ENCODE measurements at regions not wholly inside any gene's neighbourhood (a gene's known extent, or its start where the extent isn't known, plus 50 kb on each side); places are given as distances from the start of the nearest gene placed in this dataset.

DNA sequence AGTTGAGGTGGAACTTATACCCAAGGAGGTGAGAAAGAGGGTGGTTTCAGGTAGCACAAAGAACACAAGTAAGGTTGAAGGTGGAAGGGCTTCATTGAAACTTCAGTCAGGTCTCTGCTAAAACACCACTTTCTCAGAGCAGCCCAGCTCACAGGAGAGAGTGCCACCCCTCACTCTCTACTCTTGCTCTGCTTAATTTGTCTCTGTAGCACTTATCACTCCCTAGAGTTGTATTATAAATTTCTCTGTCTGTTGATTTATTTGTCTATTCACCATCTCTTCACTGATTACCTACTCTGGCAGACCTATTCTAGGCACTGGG is 353.8 kb upstream of the CNR1 start:
- CTCF ChIA-PET (ENCODE audit: partially characterized antibody): no interaction called here
- no peaks in the 10 kb centered on the region for H3K36me3 Mint-ChIP-seq

DNA sequence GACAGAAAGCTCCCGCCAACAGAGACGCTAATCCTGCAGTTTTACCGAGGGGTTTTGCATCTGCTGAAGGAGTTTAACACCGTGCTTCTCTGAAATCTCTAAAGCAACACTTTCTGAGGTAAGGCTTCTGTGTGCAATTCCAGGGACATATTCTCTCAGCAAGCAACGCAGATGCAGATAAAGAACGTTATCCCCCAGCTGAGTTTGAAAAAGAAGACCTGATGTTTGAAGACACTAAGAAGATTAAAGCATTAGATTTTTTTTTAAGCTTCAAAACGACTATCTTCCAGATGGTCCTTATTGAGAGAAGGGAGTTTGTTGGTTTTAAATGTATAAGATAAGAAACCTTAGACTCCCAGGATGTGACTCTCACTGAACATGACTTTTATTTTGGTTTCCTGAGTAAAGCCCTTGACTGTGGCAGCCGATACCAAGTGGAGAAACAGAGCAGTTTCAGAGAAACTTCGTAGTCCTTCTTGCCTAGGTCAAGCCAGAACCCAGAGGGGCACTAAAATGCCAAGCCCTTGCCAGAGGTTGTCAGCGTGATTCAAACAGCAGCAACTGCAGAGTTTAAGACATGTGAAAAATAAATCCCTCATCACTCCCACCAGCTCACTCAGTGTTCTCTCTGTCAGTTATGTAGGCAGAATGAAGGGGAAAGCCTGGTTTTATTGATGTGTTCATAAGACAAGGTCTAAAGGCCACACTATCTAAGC is 353.3 kb upstream of the CNR1 start:
- Mint-ChIP-seq H3K27ac (no peak overlapping the region), H3K36me3 (no peaks in the 10 kb centered on the region), H3K27me3 (peaks cover 2 to 5% of the 10 kb centered on the region in 2 donors), H3K4me3 (no peak overlapping the region), H3K9me3 (peaks cover 0 to 4% (median 4%) of the 10 kb centered on the region in 8 donors), H3K4me1 (no peaks in the 10 kb centered on the region)
- Histone ChIP-seq H3K4me3 (ENCODE audit: low read length in 2 of 2) (no peak overlapping the region), H3K4me1 (ENCODE audit: insufficient read depth, low read length) (no peaks in the 10 kb centered on the region), H3K9me3 (ENCODE audit: control insufficient read depth in 1 of 2, low read length in 2 of 2) (no peaks in the 10 kb centered on the region), H3K27me3 (ENCODE audit: insufficient read depth, low read length) (no peaks in the 10 kb centered on the region), H3K36me3 (ENCODE audit: insufficient read depth, low read length) (no peaks in the 10 kb centered on the region), H3K27ac (ENCODE audit: low read depth, low read length) (no peak overlapping the region)
- intact Hi-C loops (cut with micrococcal nuclease): no loop called here
- ChIA-PET POLR2A (ENCODE audit: partially characterized antibody) (no interaction called here), CTCF (ENCODE audit: partially characterized antibody) (no interaction called here)
- DNase-seq: no peak

More for the DNA sequence above, 353.8 kb upstream of the CNR1 start:
- Histone ChIP-seq H3K27me3 (ENCODE audit: insufficient read depth, low read length) (no peaks in the 10 kb centered on the region), H3K4me3 (ENCODE audit: low read length in 2 of 2) (no peak overlapping the region), H3K27ac (ENCODE audit: low read depth, low read length) (no peak overlapping the region), H3K4me1 (ENCODE audit: insufficient read depth, low read length) (no peaks in the 10 kb centered on the region), H3K36me3 (ENCODE audit: insufficient read depth, low read length) (no peaks in the 10 kb centered on the region), H3K9me3 (ENCODE audit: control insufficient read depth in 1 of 2, low read length in 2 of 2) (no peaks in the 10 kb centered on the region)
- H3K4me3 Mint-ChIP-seq: no peak overlapping the region
- no peaks in the 10 kb centered on the region for H3K4me1 Mint-ChIP-seq
- H3K27me3 Mint-ChIP-seq: peaks cover 2 to 5% of the 10 kb centered on the region in 2 donors
- intact Hi-C loops (cut with micrococcal nuclease): no loop called here
- H3K27ac Mint-ChIP-seq: no peak overlapping the region
- POLR2A ChIA-PET (ENCODE audit: partially characterized antibody): no interaction called here
- H3K9me3 Mint-ChIP-seq: peaks cover 0 to 7% (median 4%) of the 10 kb centered on the region in 8 donors
- DNase-seq: no peak

DNA sequence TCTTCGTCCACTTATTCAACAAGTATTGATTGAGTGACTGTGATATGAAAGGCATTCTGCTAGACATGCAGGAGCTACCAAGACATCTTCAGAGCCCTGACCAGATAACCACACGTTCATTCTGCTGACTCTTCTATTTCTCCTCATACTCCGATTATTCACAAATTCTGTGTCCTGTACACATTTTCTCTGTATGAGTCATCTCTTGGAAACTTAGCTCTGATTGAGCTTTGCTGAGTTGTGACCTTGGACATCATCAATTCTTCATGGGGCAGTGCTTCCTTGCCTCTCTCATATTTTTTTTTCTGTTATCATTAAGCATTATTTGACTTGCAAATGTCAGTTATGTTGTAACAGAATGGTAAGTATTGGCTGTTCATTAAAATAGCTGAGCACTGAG is 351.6 kb upstream of the CNR1 start:
- no peak for DNase-seq
- Mint-ChIP-seq H3K36me3 (no peaks in the 10 kb centered on the region), H3K27ac (no peak overlapping the region), H3K4me3 (no peak overlapping the region), H3K4me1 (no peaks in the 10 kb centered on the region), H3K9me3 (peaks cover 0 to 4% (median 3%) of the 10 kb centered on the region in 8 donors), H3K27me3 (peaks cover 3 to 5% of the 10 kb centered on the region in 2 donors)
- Histone ChIP-seq H3K36me3 (ENCODE audit: insufficient read depth, low read length) (no peaks in the 10 kb centered on the region), H3K4me1 (ENCODE audit: insufficient read depth, low read length) (no peaks in the 10 kb centered on the region), H3K9me3 (ENCODE audit: control insufficient read depth in 1 of 2, low read length in 2 of 2) (no peaks in the 10 kb centered on the region), H3K4me3 (ENCODE audit: low read length in 2 of 2) (no peak overlapping the region), H3K27me3 (ENCODE audit: insufficient read depth, low read length) (no peaks in the 10 kb centered on the region), H3K27ac (ENCODE audit: low read depth, low read length) (no peak overlapping the region)
- CTCF ChIA-PET (ENCODE audit: partially characterized antibody): no interaction called here
- POLR2A ChIA-PET (ENCODE audit: partially characterized antibody): no interaction called here
- intact Hi-C loops (cut with micrococcal nuclease): no loop called here

DNA sequence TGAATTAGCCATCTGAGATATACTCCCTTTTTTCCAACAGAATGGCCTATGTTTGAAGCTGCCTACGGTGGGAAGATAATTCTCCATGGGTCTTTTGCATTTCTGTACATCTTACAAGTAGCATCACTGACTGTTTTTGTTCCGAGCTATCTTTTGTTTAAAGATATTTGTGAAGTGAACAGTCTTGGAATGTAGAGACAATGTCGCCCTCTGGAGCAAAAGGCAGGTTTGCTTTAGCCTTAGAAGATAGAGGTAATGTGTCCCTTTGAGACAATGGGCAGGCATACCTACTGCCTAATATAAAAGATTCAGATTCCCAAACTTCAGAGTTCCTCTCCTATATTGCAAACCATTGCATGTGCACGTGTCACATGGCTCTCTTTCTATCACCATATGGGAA is 347.8 kb upstream of the CNR1 start:
- Mint-ChIP-seq H3K36me3 (no peaks in the 10 kb centered on the region), H3K9me3 (peaks cover 0 to 2% (median 0%) of the 10 kb centered on the region in 8 donors), H3K4me3 (no peak overlapping the region), H3K27me3 (peaks cover 4 to 6% of the 10 kb centered on the region in 2 donors), H3K4me1 (no peaks in the 10 kb centered on the region), H3K27ac (no peak overlapping the region)
- DNase-seq: no peak
- ChIA-PET POLR2A (ENCODE audit: partially characterized antibody) (no interaction called here), CTCF (ENCODE audit: partially characterized antibody) (interaction anchor here (1.2 kb wide), 1 partner anchor 20 kb away, joined by 4 read pairs; no protein-coding TSS in a partner anchor)
- Histone ChIP-seq H3K4me3 (ENCODE audit: low read length in 2 of 2) (no peak overlapping the region), H3K36me3 (ENCODE audit: insufficient read depth, low read length) (no peaks in the 10 kb centered on the region), H3K4me1 (ENCODE audit: insufficient read depth, low read length) (no peaks in the 10 kb centered on the region), H3K9me3 (ENCODE audit: control insufficient read depth in 1 of 2, low read length in 2 of 2) (no peaks in the 10 kb centered on the region), H3K27me3 (ENCODE audit: insufficient read depth, low read length) (no peaks in the 10 kb centered on the region), H3K27ac (ENCODE audit: low read depth, low read length) (no peak overlapping the region)
- intact Hi-C loops (cut with micrococcal nuclease): no loop called here

DNA sequence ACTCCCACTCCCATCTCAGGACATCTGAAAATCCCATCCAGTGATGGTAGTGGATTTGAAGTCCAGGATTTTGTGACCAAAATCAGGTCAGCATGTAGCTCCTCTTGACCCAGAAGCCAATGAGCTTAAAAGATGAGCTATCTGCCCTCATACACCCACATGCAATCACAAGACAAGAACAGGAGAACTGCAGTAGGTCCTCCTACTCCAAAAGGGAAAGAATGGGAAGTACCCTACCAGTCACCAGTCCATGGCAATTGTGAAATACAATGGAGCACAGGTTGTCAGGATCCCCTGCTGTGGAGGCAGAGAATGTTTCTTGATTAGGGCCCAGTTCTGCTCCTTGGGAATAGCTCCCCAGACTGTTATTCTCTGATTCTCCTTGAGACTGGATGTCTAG is 347.3 kb upstream of the CNR1 start:
- no peaks in the 10 kb centered on the region for H3K36me3 Mint-ChIP-seq
- CTCF ChIA-PET (ENCODE audit: partially characterized antibody): interaction anchor here (1.2 kb wide), 1 partner anchor 21 kb away, joined by 4 read pairs; no protein-coding TSS in a partner anchor
- no peak for DNase-seq
- no peaks in the 10 kb centered on the region for H3K36me3 ChIP-seq (ENCODE audit: insufficient read depth, low read length)
- H3K27ac ChIP-seq (ENCODE audit: low read depth, low read length): no peak overlapping the region
- H3K9me3 Mint-ChIP-seq: peaks cover 0 to 2% (median 0%) of the 10 kb centered on the region in 8 donors
- intact Hi-C loops (cut with micrococcal nuclease): no loop called here
- no peak overlapping the region for H3K27ac Mint-ChIP-seq
- H3K4me1 ChIP-seq (ENCODE audit: insufficient read depth, low read length): no peaks in the 10 kb centered on the region
- H3K9me3 ChIP-seq (ENCODE audit: control insufficient read depth in 1 of 2, low read length in 2 of 2): no peaks in the 10 kb centered on the region
- no peak overlapping the region for H3K4me3 Mint-ChIP-seq
- H3K27me3 Mint-ChIP-seq: peaks cover 4 to 6% of the 10 kb centered on the region in 2 donors
- H3K4me1 Mint-ChIP-seq: no peaks in the 10 kb centered on the region
- H3K27me3 ChIP-seq (ENCODE audit: insufficient read depth, low read length): no peaks in the 10 kb centered on the region
- POLR2A ChIA-PET (ENCODE audit: partially characterized antibody): no interaction called here
- no peak overlapping the region for H3K4me3 ChIP-seq (ENCODE audit: low read length in 2 of 2)

DNA sequence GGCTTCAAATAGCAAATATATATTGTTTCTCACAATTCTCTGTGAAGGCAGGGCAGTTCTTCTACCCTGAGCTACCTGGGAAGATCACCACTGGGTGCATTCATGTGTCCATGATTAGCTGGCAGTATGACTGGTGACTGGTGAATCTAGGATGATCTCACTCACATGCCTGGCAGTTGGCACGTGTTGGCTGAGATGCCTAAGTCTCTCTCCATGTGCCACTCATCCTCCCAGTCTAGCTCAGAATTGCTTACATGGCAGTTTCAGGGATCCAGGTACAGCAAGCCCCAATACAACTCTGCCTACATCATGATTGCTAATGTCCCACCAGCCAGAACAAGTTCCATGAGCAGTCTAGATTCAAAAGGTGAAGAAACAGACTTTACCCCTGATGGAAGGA is 346.8 kb upstream of the CNR1 start:
- Mint-ChIP-seq H3K4me3 (no peak overlapping the region), H3K27ac (no peak overlapping the region), H3K27me3 (peaks cover 4 to 6% of the 10 kb centered on the region in 2 donors), H3K9me3 (peaks cover 0 to 2% (median 0%) of the 10 kb centered on the region in 8 donors), H3K4me1 (no peaks in the 10 kb centered on the region), H3K36me3 (no peaks in the 10 kb centered on the region)
- ChIA-PET CTCF (ENCODE audit: partially characterized antibody) (interaction anchor here (1.2 kb wide), 1 partner anchor 21 kb away, joined by 4 read pairs; no protein-coding TSS in a partner anchor), POLR2A (ENCODE audit: partially characterized antibody) (no interaction called here)
- no peak overlapping the region for H3K4me3 ChIP-seq (ENCODE audit: low read length in 2 of 2)
- H3K9me3 ChIP-seq (ENCODE audit: control insufficient read depth in 1 of 2, low read length in 2 of 2): no peaks in the 10 kb centered on the region
- no peak overlapping the region for H3K27ac ChIP-seq (ENCODE audit: low read depth, low read length)
- no peaks in the 10 kb centered on the region for H3K27me3 ChIP-seq (ENCODE audit: insufficient read depth, low read length)
- H3K36me3 ChIP-seq (ENCODE audit: insufficient read depth, low read length): no peaks in the 10 kb centered on the region
- intact Hi-C loops (cut with micrococcal nuclease): no loop called here
- DNase-seq: no peak
- H3K4me1 ChIP-seq (ENCODE audit: insufficient read depth, low read length): no peaks in the 10 kb centered on the region

DNA sequence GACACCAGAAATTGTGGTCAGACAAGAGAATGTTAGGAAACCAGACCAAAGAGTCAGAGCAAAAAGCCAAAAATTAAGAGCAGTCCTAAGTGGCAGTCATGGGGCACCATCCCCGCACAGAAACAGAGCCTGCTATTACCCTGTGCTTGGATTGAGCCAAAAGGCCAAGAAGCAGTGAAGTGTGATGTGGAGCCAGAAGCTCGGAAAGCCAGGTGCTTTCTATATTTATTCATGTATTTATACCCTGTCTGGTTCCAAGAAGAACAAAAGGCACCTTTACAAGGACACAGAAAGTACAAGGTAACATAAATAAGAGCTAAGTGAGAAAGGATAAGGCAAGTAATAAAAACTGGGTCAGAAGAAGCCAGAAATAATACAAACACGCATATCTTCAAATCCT is 336.2 kb upstream of the CNR1 start:
- intact Hi-C loops (cut with micrococcal nuclease): no loop called here
- ChIA-PET CTCF (ENCODE audit: partially characterized antibody) (no interaction called here), POLR2A (ENCODE audit: partially characterized antibody) (no interaction called here)
- peak overlapping the region in 1 of 7 donors; percentile 48 for H3K27ac Mint-ChIP-seq
- H3K27me3 Mint-ChIP-seq: peaks cover 2 to 9% of the 10 kb centered on the region in 2 donors
- no peak overlapping the region for H3K4me3 Mint-ChIP-seq
- H3K4me1 ChIP-seq (ENCODE audit: insufficient read depth, low read length): no peaks in the 10 kb centered on the region
- H3K4me1 Mint-ChIP-seq: no peaks in the 10 kb centered on the region
- no peaks in the 10 kb centered on the region for H3K36me3 ChIP-seq (ENCODE audit: insufficient read depth, low read length)
- DNase-seq: no peak
- no peaks in the 10 kb centered on the region for H3K9me3 ChIP-seq (ENCODE audit: control insufficient read depth in 1 of 2, low read length in 2 of 2)
- no peak overlapping the region for H3K4me3 ChIP-seq (ENCODE audit: low read length in 2 of 2)
- no peaks in the 10 kb centered on the region for H3K36me3 Mint-ChIP-seq
- peaks cover 0 to 13% (median 4%) of the 10 kb centered on the region in 8 donors for H3K9me3 Mint-ChIP-seq
- no peaks in the 10 kb centered on the region for H3K27me3 ChIP-seq (ENCODE audit: insufficient read depth, low read length)
- H3K27ac ChIP-seq (ENCODE audit: low read depth, low read length): no peak overlapping the region

Data from CD4-positive, alpha-beta memory T cell (primary cell).